HT1080 (cell line): ENCODE measurements at regions not wholly inside any gene's neighbourhood (a gene's known extent, or its start where the extent isn't known, plus 50 kb on each side); places are given as distances from the start of the nearest gene placed in this dataset.
A peak's percentile ranks its signal among the peaks of the same experiment; 100 is the strongest.
"Not testable (repeated sequence)": the region's sequence is repeated elsewhere in the genome, so short reads cannot be mapped to it uniquely, and the experiment has no call there.

Experiments
- DNase-seq: peaks from one replicate; pipeline ENCODE4 v3.0.0-alpha.2; 2015; ENCODE audit warnings: low read depth

GRCh38 chr1:96059276-96059675 lies 662.3 kb upstream of the PTBP2 start:
- DNase-seq = no peak

DNA sequence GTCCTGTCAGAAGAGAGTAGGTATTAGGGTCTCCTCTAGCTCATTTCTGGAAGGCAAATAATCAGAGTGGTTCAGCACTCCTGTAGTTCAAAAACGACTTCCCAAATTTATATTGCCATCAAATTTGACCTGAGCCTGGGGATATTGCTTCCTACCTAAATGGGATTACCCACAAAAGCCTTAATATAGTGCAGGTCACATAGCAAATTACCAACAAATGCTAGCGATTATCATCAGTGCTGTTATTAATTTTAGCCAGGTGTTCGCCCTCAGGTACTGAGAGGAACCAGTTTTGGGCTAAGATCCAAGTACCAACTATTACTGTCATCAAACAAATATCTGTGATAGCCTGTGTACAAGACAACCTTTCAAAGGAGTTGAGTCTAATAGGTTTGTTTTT lies 661.8 kb upstream of the PTBP2 start:
- no peak for DNase-seq

GRCh38 chr1:96060621-96061020 lies 661.0 kb upstream of the PTBP2 start:
- no peak for DNase-seq

GRCh38 chr1:96072021-96072420 lies 649.6 kb upstream of the PTBP2 start:
- no peak for DNase-seq

DNA sequence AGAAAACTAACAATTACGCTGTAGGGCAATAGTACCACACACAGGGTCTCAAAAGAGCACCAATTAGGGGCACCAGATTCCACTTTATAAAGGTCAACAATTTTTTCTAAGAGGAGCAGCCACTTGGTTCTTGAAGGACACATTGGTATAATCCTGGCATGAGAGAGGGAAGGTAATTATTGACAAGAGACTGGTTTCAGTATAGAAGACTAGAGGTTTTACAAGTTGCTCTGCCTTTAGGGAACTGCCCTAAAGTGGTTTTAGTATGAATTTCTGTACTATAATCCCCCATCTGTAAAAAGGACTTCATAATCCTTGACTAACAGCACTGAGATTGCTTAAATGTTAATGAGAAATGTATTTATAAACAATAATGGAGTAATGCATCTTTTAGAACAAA lies 648.5 kb upstream of the PTBP2 start:
- DNase-seq = no peak

DNA sequence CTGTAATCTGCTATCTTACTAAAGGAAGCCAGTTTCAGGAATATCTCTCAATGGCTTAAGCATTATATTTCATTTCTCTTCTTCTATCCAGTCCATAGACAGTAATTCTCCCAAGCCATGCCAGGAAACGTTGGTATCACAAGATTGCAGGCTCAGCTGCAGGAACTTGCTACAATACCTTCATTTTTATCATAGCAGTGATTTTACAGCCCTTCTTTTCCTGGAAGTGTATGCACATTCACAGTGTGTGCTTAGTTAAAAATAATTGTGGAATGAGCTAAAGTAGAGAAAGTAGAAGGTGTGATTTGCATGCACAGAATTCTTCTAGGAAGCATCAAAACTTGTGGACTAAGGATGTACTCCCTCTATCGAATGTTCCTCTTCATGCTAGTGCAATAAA lies 647.2 kb upstream of the PTBP2 start:
- no peak for DNase-seq

DNA sequence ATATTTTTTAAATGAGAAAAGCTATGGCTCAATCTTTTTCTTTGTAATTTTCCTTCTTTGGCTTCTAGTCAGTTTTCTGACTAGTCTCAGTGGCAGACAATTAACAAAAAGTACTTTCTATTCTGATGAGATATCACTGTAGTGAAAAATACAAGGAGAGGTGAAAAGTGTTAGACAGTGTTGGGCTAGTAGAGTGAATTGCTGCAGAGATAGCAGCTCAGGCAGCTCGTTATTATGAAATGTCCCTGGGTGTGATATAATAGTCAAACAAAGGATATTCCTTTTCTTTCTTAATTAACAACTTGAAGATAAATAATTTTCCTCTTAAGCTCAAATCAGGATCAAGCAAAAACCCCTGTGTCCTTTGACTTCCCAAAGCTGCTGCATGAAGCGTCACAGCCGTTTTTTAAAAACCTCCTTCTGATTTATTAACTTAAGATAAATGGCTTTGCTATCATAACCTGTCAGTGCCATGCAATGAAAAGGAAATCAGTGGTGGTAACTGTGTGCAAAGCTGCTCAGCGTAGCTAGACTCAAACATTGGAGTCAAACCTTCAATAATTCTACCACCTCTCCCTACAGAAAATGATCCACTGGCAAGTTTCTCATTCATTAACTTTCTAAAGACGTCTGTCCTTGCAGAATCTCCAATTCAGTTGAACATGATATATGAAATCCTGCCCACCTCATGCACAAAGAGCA lies 646.6 kb upstream of the PTBP2 start:
- no peak for DNase-seq

GRCh38 chr1:96075704-96076455 lies 645.7 kb upstream of the PTBP2 start:
- peak; percentile 47 for DNase-seq

GRCh38 chr1:96076589-96076988 lies 645.0 kb upstream of the PTBP2 start:
- DNase-seq = peak; percentile 27

GRCh38 chr1:96079581-96079980 lies 642.0 kb upstream of the PTBP2 start:
- no peak for DNase-seq

GRCh38 chr1:96080925-96081324 lies 640.7 kb upstream of the PTBP2 start:
- no peak for DNase-seq

DNA sequence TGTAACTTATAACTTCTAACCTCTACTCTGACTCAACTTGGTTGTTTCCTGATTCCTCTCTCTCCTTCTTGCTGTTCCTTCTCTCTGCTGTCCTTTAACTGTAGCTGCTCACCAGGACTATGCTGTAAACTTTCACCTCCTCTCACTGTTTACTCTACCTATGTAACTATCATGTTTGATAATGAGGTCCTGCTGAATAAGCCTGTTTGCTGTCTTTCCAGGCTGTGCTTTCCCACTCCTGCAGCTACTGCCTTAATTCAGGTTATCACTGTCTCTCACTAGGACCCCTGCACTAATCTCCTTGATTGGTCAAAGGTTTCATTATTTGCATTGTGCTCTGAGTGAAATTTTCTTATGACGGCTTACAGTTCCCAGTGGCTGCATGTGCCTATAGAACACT lies 633.9 kb upstream of the PTBP2 start:
- no peak for DNase-seq

DNA sequence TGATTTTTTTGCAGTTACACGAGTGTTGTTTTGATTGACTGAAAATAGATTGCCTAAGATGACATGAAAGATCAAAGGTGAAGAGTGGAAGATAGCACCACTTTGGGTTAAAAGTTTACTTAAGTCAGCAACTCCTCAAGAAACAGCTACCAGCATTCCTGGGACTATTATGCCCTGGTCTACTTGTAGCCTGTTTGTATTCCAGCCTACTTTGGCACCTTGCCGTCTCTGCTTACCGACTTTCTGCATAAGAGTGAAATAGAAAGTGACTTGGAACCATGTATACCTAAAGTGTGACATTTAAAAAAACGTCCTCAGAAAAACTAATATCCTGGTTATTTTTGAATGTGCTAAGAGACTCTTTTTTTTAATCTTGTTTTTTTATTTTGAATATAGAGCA lies 631.5 kb upstream of the PTBP2 start:
- DNase-seq = no peak

GRCh38 chr1:96095849-96096612 lies 625.6 kb upstream of the PTBP2 start:
- DNase-seq = no peak

DNA sequence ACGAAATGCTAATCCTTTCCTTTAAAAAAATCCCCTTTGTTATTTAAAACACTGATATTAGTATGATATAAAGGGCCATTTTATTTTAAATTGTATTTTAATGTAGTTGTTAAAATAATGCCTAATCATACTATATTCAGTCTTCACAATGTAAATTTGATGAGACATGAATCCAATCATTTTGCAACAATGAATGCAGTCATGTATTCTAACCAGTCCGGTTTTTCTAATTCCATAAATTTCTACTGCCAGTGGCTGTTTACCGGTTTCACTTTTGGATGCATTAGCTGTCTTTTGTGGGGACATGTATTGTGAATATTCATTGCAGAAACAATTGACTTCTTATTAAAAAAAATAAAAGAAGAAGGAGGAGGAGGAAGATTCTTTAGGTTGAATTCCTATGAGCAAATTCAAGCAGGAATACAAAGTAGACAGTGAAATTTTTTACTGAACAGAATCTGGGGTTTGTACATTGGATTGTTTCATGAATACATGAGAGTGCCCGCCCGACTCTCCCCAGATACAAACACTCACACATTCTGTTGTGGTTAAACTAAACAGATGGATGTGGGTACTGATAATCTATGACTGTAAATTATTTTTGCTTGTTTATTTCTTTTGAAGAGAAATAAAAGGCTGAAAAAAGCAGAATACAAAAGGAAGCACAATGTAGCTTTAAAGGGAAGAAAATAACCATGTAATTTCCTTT lies 624.8 kb upstream of the PTBP2 start:
- DNase-seq = no peak

GRCh38 chr1:96104506-96104905 lies 617.1 kb upstream of the PTBP2 start:
- DNase-seq = no peak

GRCh38 chr1:96104906-96105305 lies 616.7 kb upstream of the PTBP2 start:
- DNase-seq = no peak

DNA sequence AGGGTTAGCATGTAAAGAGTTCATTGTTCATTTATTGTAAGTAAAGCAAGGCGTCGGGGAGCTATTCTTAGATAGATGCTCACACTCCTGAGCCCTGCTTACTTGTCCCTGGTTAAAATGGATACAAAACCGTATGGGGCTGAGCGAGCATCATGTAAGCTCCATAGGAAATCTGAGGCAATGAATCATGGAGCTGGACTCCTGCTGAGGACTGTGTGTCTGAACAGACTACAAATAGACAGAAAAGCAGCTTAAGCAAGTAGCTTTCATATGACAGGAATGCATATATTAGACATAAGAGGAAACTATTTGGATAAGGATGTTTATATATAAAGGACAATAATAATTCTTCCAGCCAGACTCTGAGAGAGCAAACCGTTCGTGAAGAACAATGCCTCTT lies 604.9 kb upstream of the PTBP2 start:
- peak; percentile 3 for DNase-seq

GRCh38 chr1:96130432-96130831 lies 591.2 kb upstream of the PTBP2 start:
- no peak for DNase-seq

DNA sequence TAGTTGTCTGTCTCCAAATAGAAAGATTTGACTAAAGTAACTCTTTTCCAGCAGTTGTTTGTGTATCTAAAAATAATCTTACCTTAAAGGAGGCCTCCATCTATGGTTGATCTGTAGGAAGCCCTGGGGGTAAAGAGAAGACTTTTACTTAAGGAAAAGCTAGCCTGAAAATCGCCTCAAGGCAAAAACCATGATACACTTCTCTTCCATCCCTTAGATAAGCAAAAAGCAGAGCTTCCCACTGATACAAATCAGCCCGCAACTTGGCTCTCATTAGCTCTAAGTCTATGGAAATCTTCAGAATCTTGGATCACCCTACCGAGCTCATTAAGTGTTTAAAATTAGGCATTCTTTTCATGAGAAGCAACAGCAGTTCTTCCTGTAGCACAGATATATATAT lies 576.9 kb upstream of the PTBP2 start:
- no peak for DNase-seq

GRCh38 chr1:96145492-96145891 lies 576.1 kb upstream of the PTBP2 start:
- no peak for DNase-seq

GRCh38 chr1:96152957-96153356 lies 568.6 kb upstream of the PTBP2 start:
- not testable (repeated sequence) for DNase-seq
